ENCODE measurements at regions not wholly inside any gene's neighbourhood (a gene's known extent, or its start where the extent isn't known, plus 50 kb on each side); places are given as distances from the start of the nearest gene placed in this dataset.

DNA sequence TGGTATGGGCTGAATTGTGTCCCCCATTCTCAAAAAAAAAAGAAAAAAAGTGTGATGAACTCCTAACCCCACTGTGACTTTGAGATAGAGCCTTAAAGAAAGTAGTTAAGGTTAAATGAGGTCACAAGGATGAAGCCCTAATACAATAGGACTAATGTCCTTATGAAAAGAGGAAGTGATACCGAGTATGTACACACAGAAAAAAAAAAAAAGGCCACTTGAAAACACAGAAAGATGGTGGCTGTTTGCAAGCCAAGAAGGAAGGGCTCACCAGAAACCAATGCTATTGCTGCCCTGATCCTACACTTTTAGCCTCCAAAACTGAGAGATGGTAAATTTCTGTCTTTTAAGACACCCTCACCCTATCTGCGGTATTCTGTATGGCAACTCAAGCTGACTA, 955.6 kb downstream of the PCDH17 start:
- no peak for DNase-seq (ENCODE audit: low read depth in 2 of 2)
- TF ChIP-seq, protein P1, sequence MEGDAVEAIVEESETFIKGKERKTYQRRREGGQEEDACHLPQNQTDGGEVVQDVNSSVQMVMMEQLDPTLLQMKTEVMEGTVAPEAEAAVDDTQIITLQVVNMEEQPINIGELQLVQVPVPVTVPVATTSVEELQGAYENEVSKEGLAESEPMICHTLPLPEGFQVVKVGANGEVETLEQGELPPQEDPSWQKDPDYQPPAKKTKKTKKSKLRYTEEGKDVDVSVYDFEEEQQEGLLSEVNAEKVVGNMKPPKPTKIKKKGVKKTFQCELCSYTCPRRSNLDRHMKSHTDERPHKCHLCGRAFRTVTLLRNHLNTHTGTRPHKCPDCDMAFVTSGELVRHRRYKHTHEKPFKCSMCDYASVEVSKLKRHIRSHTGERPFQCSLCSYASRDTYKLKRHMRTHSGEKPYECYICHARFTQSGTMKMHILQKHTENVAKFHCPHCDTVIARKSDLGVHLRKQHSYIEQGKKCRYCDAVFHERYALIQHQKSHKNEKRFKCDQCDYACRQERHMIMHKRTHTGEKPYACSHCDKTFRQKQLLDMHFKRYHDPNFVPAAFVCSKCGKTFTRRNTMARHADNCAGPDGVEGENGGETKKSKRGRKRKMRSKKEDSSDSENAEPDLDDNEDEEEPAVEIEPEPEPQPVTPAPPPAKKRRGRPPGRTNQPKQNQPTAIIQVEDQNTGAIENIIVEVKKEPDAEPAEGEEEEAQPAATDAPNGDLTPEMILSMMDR (IDR thresholded peaks at IDR 0.05; ENCODE audit: low read depth, low read length), result no peak
- H3K4me3 ChIP-seq (replicated peaks in 1 of 2; ENCODE audit: low read depth in 2 of 2, low read length in 2 of 2), result no peak overlapping the region

DNA sequence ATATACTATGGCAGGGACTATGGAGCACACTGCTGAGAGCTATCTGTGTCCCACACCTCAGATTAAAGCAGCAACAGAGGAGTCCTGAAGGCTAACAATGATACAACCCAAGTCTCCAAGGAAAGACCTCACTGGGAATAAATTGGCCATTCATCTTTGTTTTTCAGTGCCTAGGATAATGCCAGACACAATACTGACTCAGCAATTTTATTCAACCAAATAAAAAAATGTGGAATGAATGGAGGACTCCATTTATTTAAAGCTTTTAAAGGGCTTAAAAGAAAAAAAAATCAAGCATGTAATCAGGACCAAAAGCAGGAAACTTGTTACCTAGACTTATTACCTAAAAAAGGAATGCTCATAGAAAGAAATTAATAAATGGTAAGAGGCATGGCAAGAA, 960.5 kb downstream of the PCDH17 start:
- no peak for DNase-seq (ENCODE audit: low read depth in 2 of 2)
- no peak overlapping the region for H3K4me3 ChIP-seq (replicated peaks in 1 of 2; ENCODE audit: low read depth in 2 of 2, low read length in 2 of 2)
- TF ChIP-seq, protein P1 (IDR thresholded peaks at IDR 0.05; ENCODE audit: low read depth, low read length), result no peak

DNA sequence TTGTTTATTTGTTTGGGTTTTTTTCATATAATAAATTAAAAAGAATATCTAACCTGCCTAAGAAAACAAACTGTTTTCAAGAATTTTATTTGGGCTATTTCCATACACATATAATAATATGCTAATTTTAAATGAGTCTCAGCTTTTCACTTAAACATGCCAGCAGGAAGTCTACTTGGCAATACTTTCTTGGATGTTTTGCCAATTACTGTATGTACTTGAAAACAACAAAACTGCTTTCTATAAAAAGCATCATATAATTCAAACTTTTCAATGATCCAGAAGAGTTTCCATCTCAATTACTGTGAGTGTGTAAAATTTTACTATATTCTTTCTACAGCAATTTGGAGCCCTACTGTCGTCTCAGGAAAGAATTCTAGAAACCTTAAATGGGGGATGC, 961.2 kb downstream of the PCDH17 start:
- H3K4me3 ChIP-seq (replicated peaks in 1 of 2; ENCODE audit: low read depth in 2 of 2, low read length in 2 of 2), result no peak overlapping the region
- TF ChIP-seq, protein P1 (IDR thresholded peaks at IDR 0.05; ENCODE audit: low read depth, low read length), result no peak
- DNase-seq (ENCODE audit: low read depth in 2 of 2), result no peak

DNA sequence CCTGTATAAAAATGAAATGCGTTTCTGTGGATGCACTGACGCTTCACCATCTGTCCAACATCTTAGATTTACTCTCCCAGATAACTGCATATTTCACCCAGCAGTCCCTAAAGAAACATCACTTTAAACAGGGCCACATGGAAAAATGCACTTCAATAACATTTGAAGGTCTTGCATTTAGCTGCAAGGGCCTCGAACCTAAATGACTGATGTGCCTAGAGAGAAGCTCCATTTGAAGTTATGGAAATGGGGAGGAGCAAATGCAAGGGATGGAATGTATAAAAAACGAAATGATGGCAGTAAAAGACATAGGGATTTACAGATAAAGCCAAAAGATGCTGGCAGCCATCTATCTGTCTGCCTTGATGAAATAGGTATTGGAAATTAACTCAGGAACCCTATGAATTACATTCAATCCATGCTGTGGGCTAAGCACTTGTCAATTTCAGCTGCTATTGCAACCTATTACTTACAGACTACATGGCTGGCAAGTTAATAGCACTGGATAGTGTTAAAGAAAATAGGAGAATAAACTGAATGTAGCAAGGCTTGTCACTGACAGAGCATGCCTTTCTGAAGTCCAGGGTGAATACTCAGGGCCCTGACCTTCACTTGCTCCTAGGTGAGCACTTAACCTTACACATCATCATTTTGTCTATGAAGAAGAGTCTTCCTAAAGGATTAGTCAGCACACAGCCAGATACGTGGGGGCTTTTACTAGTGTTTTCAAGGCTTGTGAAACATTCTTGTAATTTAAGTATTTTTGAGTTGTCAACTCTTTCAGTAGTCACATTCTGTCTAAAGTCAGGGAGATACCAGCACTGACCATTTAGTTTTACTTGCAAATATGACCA, 963.4 kb downstream of the PCDH17 start:
- no peak overlapping the region for H3K4me3 ChIP-seq (replicated peaks in 1 of 2; ENCODE audit: low read depth in 2 of 2, low read length in 2 of 2)
- DNase-seq (ENCODE audit: low read depth in 2 of 2), result no peak
- TF ChIP-seq, protein P1 (IDR thresholded peaks at IDR 0.05; ENCODE audit: low read depth, low read length), result no peak

DNA sequence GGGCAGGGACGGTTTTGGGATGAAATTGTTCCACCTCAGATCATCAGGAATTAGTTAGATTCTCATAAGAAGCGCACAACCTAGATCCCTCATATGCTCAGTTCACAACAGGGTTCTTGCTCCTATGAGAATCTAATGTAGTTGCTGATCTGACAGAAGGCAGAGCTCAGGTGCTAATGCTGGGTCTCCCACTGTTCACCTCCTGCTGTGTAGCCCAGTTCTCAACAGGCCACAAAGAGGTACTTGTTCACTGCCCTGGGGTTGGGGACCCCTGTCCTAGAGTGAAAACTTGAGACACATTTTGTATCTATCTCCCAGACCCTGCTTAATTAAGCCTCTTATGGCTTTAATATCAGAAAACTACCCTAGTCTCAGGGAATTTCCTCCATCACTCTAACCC, 966.0 kb downstream of the PCDH17 start:
- no peak overlapping the region for H3K4me3 ChIP-seq (replicated peaks in 1 of 2; ENCODE audit: low read depth in 2 of 2, low read length in 2 of 2)
- no peak for DNase-seq (ENCODE audit: low read depth in 2 of 2)
- TF ChIP-seq, protein P1 (IDR thresholded peaks at IDR 0.05; ENCODE audit: low read depth, low read length), result no peak

DNA sequence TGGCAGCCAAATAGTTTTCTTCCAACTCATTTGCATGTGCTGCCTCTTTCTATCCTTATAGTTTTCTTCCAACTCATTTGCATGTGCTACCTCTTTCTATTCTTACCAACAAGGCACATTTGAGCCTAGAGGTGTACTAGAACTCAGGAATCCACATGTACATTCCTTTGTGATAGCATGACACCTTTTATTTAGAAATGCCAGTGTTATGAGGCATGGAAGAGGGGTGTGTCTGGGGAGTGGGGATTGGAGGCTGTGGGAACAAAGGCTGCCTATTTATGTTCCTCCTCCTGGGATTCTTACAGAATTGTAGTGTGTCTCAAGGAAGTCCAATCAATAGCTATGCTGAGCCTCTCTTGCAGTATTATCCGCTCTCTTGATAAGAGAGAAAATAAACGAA, 966.7 kb downstream of the PCDH17 start:
- TF ChIP-seq, protein P1 (IDR thresholded peaks at IDR 0.05; ENCODE audit: low read depth, low read length), result no peak
- DNase-seq (ENCODE audit: low read depth in 2 of 2), result no peak
- H3K4me3 ChIP-seq (replicated peaks in 1 of 2; ENCODE audit: low read depth in 2 of 2, low read length in 2 of 2), result no peak overlapping the region
